ENCODE measurements at regions not wholly inside any gene's neighbourhood (a gene's known extent, or its start where the extent isn't known, plus 50 kb on each side); places are given as distances from the start of the nearest gene placed in this dataset.
"Not testable (repeated sequence)": the region's sequence is repeated elsewhere in the genome, so short reads cannot be mapped to it uniquely, and the experiment has no call there.

- DNase-seq (ENCODE audit: low read depth in 2 of 2), result peak in 1 of 2 donors; percentile 42
These were observed 312.5 kb upstream of the CTNNB1 start for GRCh38 chr3:40886660-40887425.

- DNase-seq (ENCODE audit: low read depth in 2 of 2), result no peak
These were observed 308.1 kb upstream of the CTNNB1 start for GRCh38 chr3:40891186-40891585.

- no peak for DNase-seq (ENCODE audit: low read depth in 2 of 2)
These were observed 304.2 kb upstream of the CTNNB1 start for GRCh38 chr3:40895109-40895508.

GRCh38 chr3:40899286-40899712 lies 300.0 kb upstream of the CTNNB1 start:
- peak in 1 of 2 donors; percentile 33 for DNase-seq (ENCODE audit: low read depth in 2 of 2)

GRCh38 chr3:40901298-40901697 lies 298.0 kb upstream of the CTNNB1 start:
- no peak for DNase-seq (ENCODE audit: low read depth in 2 of 2)

GRCh38 chr3:40901796-40902195 lies 297.5 kb upstream of the CTNNB1 start:
- DNase-seq (ENCODE audit: low read depth in 2 of 2), result no peak

GRCh38 chr3:40907907-40908465 lies 291.3 kb upstream of the CTNNB1 start:
- not testable (repeated sequence) for DNase-seq (ENCODE audit: low read depth in 2 of 2)

- DNase-seq (ENCODE audit: low read depth in 2 of 2), result no peak
These were observed 290.7 kb upstream of the CTNNB1 start for GRCh38 chr3:40908612-40909011.

GRCh38 chr3:40911264-40911663 lies 288.0 kb upstream of the CTNNB1 start:
- no peak for DNase-seq (ENCODE audit: low read depth in 2 of 2)

GRCh38 chr3:40911928-40912327 lies 287.4 kb upstream of the CTNNB1 start:
- DNase-seq (ENCODE audit: low read depth in 2 of 2), result no peak

- DNase-seq (ENCODE audit: low read depth in 2 of 2), result no peak
These were observed 286.8 kb upstream of the CTNNB1 start for GRCh38 chr3:40912461-40912860.

GRCh38 chr3:40913192-40913591 lies 286.1 kb upstream of the CTNNB1 start:
- no peak for DNase-seq (ENCODE audit: low read depth in 2 of 2)

GRCh38 chr3:40913641-40914040 lies 285.7 kb upstream of the CTNNB1 start:
- DNase-seq (ENCODE audit: low read depth in 2 of 2), result no peak

- DNase-seq (ENCODE audit: low read depth in 2 of 2), result no peak
These were observed 284.8 kb upstream of the CTNNB1 start for GRCh38 chr3:40914475-40914874.

GRCh38 chr3:40915346-40915865 lies 283.9 kb upstream of the CTNNB1 start:
- DNase-seq (ENCODE audit: low read depth in 2 of 2), result no peak

- no peak for DNase-seq (ENCODE audit: low read depth in 2 of 2)
These were observed 279.3 kb upstream of the CTNNB1 start for GRCh38 chr3:40920041-40920440.

- peak in 1 of 2 donors; percentile 55 for DNase-seq (ENCODE audit: low read depth in 2 of 2)
These were observed 278.1 kb upstream of the CTNNB1 start for GRCh38 chr3:40921251-40921650.

GRCh38 chr3:40923143-40923542 lies 276.2 kb upstream of the CTNNB1 start:
- DNase-seq (ENCODE audit: low read depth in 2 of 2), result no peak

- no peak for DNase-seq (ENCODE audit: low read depth in 2 of 2)
These were observed 275.7 kb upstream of the CTNNB1 start for GRCh38 chr3:40923651-40924050.

- DNase-seq (ENCODE audit: low read depth in 2 of 2), result no peak
These were observed 274.7 kb upstream of the CTNNB1 start for GRCh38 chr3:40924559-40925141.

- no peak for DNase-seq (ENCODE audit: low read depth in 2 of 2)
These were observed 274.1 kb upstream of the CTNNB1 start for GRCh38 chr3:40925231-40925630.

- DNase-seq (ENCODE audit: low read depth in 2 of 2), result peak in 1 of 2 donors; percentile 56
These were observed 269.2 kb upstream of the CTNNB1 start for GRCh38 chr3:40930131-40930538.

GRCh38 chr3:40930756-40931155 lies 268.5 kb upstream of the CTNNB1 start:
- DNase-seq (ENCODE audit: low read depth in 2 of 2), result no peak
